Smooth muscle cell (in vitro differentiated cells): ENCODE measurements at regions not wholly inside any gene's neighbourhood (a gene's known extent, or its start where the extent isn't known, plus 50 kb on each side); places are given as distances from the start of the nearest gene placed in this dataset.

Source experiments
- DNase-seq: peaks from one replicate; lab custom pipeline; 2025; ENCODE audit not compliant: unreplicated experiment; lab: John Stamatoyannopoulos, UW
- H2AFZ ChIP-seq: fragments of 200-600 bp; sonication (generic); 2 replicates; pipeline ENCODE4 v1.6.0; 2016; ENCODE audit warnings: antibody characterized with exemption, low read depth, mild to moderate bottlenecking
- H3F3A ChIP-seq: fragments of 200-600 bp; sonication (generic); 2 replicates; pipeline ENCODE4 v1.6.0; 2017; ENCODE audit warnings: antibody characterized with exemption, low read depth
- H3K27ac ChIP-seq: fragments of 200-600 bp; sonication (generic); 2 replicates; pipeline ENCODE4 v1.5.1; 2016; ENCODE audit warnings: low read depth, mild to moderate bottlenecking
- H3K27me3 ChIP-seq: fragments of 200-600 bp; sonication (generic); 2 replicates; pipeline ENCODE4 v1.6.1; 2016; ENCODE audit warnings: low read depth, mild to moderate bottlenecking
- H3K36me3 ChIP-seq: fragments of 200-600 bp; sonication (generic); 2 replicates; pipeline ENCODE4 v1.5.1; 2016; ENCODE audit warnings: low read depth
- H3K4me1 ChIP-seq: fragments of 200-600 bp; sonication (generic); 2 replicates; pipeline ENCODE4 v1.5.1; 2016; ENCODE audit warnings: low read depth
- H3K4me2 ChIP-seq: fragments of 200-600 bp; sonication (generic); 2 replicates; pipeline ENCODE4 v1.6.0; 2016; ENCODE audit warnings: mild to moderate bottlenecking
- H3K4me3 ChIP-seq: fragments of 200-600 bp; sonication (generic); 2 replicates; pipeline ENCODE4 v1.5.1; 2016; ENCODE audit warnings: mild to moderate bottlenecking
- H3K79me2 ChIP-seq: fragments of 200-600 bp; sonication (generic); 2 replicates; pipeline ENCODE4 v1.6.0; 2016; ENCODE audit warnings: low read depth, mild to moderate bottlenecking
- H3K9ac ChIP-seq: fragments of 200-600 bp; sonication (generic); 2 replicates; pipeline ENCODE4 v1.6.0; 2016; ENCODE audit warnings: low read depth
- H3K9me3 ChIP-seq: fragments of 200-600 bp; sonication (generic); replicated peaks from 2 replicates; pipeline ENCODE4 v1.5.1; 2016; ENCODE audit warnings: low read depth
- H4K20me1 ChIP-seq: fragments of 200-600 bp; sonication (generic); 2 replicates; pipeline ENCODE4 v1.6.0; 2016; ENCODE audit warnings: low read depth
- WGBS: methylation state at CpG from one replicate; pipeline ENCODE4 v1.1.7; 2016; ENCODE audit warnings: low lambda C conversion rate; 5-methylcytosine and 5-hydroxymethylcytosine counted together
- TF ChIP-seq, protein P1 (sequence below): fragments of 200-600 bp; sonication (generic); IDR thresholded peaks from 2 replicates; pipeline ENCODE4 v1.5.1; 2017; ENCODE audit warnings: borderline replicate concordance, mild to moderate bottlenecking, antibody characterized with exemption; ENCODE audit not compliant: insufficient read depth, poor library complexity, severe bottlenecking

DNA sequence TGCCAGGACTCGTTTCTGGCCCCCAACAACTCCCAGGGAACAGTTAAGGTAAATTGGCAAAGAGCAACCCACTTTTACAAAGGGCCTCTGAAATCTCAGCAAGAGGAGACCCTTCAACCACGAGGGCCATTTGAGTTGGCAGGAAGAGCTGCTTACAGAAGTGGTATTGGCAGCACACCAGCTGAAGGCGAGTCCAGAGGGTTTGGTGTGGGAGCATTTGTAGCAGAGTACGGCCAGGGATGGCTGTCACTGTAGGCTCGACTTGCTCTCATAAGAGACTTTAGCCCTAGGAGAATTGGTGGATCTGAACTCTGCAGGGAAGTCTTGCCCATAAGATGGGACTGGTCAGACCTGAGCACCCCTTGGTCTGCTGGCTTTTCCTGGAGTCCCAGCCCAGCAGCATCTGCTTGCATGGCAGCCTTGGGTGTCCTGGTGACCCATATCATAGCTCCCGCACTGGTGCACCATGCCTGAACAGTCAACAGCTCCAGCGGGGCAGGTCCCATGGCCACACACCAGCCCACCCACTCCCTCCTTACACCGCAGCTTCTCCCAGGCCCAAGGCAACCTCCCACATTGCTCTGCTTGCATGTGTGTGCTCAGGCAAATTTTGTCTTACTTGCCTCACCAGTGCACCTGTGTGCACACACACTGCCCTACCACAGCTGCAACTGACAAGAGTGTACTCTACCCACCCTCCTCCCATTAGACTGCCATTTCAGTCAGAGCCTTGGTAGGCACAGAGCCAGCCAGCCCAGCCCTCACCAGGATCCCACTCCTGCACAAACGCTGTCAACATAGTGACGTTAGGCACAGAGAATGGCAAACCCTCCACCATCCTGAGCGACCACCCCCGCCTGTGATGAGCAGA lies 861.6 kb upstream of the DPPA4 start:
- H4K20me1 ChIP-seq = no peaks in the 10 kb centered on the region
- no peaks in the 10 kb centered on the region for H3K36me3 ChIP-seq
- H3F3A ChIP-seq = no peaks in the 10 kb centered on the region
- whole genome bisulfite sequencing = 93% methylated on average over 12 of the region's 12 CpGs
- H2AFZ ChIP-seq = no peak overlapping the region
- TF ChIP-seq, protein P1, sequence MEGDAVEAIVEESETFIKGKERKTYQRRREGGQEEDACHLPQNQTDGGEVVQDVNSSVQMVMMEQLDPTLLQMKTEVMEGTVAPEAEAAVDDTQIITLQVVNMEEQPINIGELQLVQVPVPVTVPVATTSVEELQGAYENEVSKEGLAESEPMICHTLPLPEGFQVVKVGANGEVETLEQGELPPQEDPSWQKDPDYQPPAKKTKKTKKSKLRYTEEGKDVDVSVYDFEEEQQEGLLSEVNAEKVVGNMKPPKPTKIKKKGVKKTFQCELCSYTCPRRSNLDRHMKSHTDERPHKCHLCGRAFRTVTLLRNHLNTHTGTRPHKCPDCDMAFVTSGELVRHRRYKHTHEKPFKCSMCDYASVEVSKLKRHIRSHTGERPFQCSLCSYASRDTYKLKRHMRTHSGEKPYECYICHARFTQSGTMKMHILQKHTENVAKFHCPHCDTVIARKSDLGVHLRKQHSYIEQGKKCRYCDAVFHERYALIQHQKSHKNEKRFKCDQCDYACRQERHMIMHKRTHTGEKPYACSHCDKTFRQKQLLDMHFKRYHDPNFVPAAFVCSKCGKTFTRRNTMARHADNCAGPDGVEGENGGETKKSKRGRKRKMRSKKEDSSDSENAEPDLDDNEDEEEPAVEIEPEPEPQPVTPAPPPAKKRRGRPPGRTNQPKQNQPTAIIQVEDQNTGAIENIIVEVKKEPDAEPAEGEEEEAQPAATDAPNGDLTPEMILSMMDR = no peak
- H3K27me3 ChIP-seq = no peaks in the 10 kb centered on the region
- H3K4me3 ChIP-seq = no peak overlapping the region
- H3K9ac ChIP-seq = no peak overlapping the region
- H3K79me2 ChIP-seq = no peaks in the 10 kb centered on the region
- no peak for DNase-seq
- no peaks in the 10 kb centered on the region for H3K4me1 ChIP-seq
- H3K27ac ChIP-seq = no peak overlapping the region
- H3K9me3 ChIP-seq = no peaks in the 10 kb centered on the region
- H3K4me2 ChIP-seq = no peak overlapping the region

DNA sequence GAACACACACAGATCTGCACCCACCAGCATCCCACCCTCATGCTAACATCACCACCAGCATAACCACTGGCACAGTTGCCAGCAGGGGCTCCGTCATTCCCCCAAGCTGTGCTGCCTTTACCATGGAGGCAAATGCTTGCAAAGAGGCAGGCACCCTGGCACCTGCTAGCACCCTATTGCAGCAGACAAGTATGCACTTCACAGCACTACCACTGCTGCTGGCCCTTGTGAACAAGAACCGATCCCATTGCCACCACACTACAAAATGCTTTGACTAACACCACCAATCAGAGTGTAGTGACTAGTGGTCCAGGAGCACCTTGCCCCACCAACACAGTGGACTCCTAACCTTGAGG lies 862.2 kb upstream of the DPPA4 start:
- H3K4me2 ChIP-seq = no peak overlapping the region
- H3K9me3 ChIP-seq = no peaks in the 10 kb centered on the region
- H3K4me3 ChIP-seq = no peak overlapping the region
- H3K4me1 ChIP-seq = no peaks in the 10 kb centered on the region
- WGBS = 96% methylated on average over 2 of the region's 2 CpGs
- H3K79me2 ChIP-seq = no peaks in the 10 kb centered on the region
- H3K27me3 ChIP-seq = no peaks in the 10 kb centered on the region
- DNase-seq = no peak
- H2AFZ ChIP-seq = no peak overlapping the region
- TF ChIP-seq, protein P1 = no peak
- no peak overlapping the region for H3K9ac ChIP-seq
- H3K27ac ChIP-seq = no peak overlapping the region
- no peaks in the 10 kb centered on the region for H3K36me3 ChIP-seq
- H4K20me1 ChIP-seq = no peaks in the 10 kb centered on the region
- no peaks in the 10 kb centered on the region for H3F3A ChIP-seq

DNA sequence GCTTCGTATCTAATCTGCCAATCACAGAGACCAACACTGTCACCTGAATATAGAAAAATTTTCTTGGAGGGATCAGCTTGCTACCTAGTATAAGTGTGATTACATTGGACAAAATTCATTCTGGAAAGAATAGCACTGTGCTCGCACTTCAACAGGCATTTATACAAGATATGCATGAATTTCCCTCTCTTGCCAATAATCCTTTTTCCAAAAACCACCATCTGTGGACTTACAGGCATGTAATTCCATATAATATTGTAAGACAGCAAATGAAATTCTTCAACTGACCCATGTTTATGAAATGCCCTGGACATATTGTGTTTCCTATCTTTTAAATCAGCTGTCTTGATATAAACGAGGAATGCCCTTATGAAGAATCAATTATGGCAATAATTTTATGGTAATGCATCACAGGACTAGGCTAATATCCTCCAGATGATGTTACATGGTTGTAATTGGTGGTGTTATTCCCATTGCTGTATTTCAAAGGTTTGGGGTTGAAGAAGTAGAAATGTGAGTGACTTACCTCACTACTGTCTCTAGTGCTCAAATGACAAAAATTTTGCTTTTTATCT lies 861.4 kb upstream of the NECTIN3 start:
- H3K27ac ChIP-seq = no peak overlapping the region
- TF ChIP-seq, protein P1 = no peak
- H3K36me3 ChIP-seq = no peaks in the 10 kb centered on the region
- H3K9ac ChIP-seq = no peak overlapping the region
- H3F3A ChIP-seq = no peaks in the 10 kb centered on the region
- H3K79me2 ChIP-seq = no peaks in the 10 kb centered on the region
- no peak overlapping the region for H3K4me2 ChIP-seq
- H2AFZ ChIP-seq = no peak overlapping the region
- no peaks in the 10 kb centered on the region for H3K4me1 ChIP-seq
- 91% methylated on average over 3 of the region's 3 CpGs for WGBS
- DNase-seq = no peak
- no peak overlapping the region for H3K4me3 ChIP-seq
- H3K27me3 ChIP-seq = no peaks in the 10 kb centered on the region
- no peaks in the 10 kb centered on the region for H3K9me3 ChIP-seq
- no peaks in the 10 kb centered on the region for H4K20me1 ChIP-seq
